Activated CD8-positive, alpha-beta memory T cell treated with anti-CD3 and anti-CD28 coated beads for 4 hours (primary cell): ENCODE measurements at regions not wholly inside any gene's neighbourhood (a gene's known extent, or its start where the extent isn't known, plus 50 kb on each side); places are given as distances from the start of the nearest gene placed in this dataset.

Experiments used
- DNase-seq, 2 donors: peaks; one replicate each; pipeline ENCODE4 v3.0.0-alpha.2; 2020; ENCODE audit warnings: low read depth in 2 of 2

DNA sequence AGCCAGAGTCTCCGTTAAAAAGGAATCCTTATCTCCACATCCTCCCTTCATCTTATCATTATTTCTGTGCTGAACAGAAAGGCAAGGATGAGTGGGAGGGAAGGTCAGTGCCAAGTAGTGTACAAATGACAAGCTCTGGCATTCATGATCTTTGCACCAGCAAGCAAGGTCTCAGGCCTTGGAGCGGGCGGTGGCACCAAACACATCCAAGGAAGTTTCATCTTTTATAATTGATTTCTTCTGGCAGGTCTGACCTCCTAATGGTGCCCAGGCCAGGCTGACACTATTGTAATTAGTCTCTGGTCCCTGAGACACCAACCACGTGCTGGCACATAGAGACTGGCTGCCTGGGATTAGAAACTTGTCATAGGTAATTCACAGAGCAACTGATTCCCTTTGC, 336.6 kb downstream of the EN1 start:
- no peak for DNase-seq

DNA sequence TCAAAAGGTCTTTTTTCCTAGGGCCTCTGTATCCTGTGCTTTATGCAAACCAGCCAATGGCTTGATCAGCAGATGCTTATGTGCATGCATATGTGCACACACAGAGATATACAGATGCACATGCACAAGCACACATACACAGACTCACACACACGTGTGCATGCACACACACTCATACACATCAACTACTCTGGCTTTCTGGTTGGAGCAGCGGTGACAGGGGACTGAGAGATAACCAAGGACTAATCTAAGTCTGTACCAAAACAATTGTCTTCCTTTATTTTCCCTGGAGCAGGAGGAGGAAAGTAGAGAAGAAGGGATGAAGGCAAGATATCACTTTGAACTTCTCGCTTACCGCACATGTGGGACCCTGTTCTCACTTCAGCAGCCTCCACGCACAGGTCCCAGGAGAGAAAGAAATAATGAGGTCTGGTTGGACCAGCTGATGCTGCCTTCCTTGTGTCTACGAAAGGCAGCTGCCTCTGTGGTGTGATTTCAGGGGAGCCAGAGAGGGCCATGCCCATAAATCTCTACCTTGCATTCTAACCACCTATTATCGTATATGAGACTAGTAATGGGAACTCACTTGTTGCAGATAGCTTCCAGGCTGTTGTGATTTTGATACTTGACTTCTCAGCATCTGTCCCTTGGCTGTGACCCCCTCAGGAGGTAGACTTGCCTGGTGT, 338.0 kb downstream of the EN1 start:
- DNase-seq: no peak

DNA sequence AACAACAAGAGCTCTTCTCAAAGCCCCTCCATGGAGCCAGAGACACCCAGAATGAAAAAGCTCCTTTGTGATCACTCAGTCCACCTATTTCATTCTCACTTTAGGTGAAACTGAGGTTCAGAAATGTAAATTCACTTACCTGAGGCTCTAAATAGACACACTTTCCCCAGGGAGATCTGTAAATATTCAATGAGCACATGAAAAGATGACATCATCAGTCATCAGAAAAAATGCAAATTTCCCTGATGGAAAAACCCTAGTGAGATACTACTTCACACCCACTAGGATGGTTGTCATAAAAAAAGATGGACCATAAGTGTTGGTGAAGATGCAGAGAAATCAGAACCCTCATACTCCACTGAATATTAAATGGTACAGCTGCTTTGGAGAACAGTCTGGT, 339.2 kb downstream of the EN1 start:
- DNase-seq: no peak

DNA sequence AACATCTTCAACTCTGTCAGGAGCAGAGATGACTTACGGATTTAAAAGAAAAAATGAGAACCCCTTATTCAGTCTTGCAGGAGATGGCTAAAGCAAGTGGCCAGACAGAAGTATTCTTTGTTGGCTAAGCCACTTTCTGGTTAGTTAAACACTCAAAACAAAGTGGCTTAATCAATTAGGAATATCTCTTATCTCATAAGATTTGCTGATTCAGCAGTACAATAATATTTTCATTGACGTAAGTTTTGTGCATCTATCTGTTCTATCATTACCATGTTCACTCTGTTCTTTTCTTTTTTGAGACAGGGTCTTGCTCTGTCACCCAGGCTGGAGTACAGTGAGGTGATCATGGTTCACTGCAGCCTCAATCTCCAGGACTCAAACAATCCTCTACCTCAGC, 342.0 kb downstream of the EN1 start:
- DNase-seq: no peak

DNA sequence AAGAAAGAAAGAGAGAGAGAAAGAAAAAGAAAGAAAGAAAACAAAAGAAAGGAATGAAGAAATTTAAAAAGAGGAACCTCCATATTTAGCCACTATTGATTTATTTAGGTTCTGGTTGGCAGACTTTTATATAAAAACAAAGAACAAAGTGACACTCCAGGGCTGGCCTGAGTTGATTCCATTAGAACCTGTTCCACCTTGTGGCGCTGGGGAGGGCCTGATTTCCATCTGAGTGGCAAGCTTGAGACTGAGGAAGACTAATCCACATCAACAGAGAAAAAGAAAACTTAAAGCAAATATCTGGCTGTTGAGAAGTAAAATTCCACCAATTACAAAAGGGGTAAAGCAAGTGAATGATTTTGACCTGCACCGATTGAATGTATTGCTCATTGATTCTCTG, 345.3 kb downstream of the EN1 start:
- no peak for DNase-seq

DNA sequence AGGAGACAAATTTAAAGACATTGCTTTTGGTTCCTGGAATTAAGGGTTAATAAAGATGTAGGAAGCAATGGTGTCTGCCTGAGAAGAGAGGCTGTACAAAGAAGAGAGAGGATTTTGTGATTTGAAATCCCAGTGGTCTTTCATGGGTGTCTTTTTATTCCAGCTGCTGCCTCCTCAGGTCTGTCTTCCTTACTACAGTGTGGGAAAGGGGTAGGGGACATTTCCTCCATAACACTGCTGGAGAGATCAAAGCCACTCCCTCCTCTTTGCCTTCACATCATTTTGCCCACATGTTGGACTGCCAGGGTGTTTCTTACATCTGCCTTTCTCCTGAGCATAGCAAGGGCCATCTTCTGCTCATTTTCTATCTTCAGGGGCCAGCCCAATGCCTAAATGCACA, 348.5 kb downstream of the EN1 start:
- DNase-seq: no peak

DNA sequence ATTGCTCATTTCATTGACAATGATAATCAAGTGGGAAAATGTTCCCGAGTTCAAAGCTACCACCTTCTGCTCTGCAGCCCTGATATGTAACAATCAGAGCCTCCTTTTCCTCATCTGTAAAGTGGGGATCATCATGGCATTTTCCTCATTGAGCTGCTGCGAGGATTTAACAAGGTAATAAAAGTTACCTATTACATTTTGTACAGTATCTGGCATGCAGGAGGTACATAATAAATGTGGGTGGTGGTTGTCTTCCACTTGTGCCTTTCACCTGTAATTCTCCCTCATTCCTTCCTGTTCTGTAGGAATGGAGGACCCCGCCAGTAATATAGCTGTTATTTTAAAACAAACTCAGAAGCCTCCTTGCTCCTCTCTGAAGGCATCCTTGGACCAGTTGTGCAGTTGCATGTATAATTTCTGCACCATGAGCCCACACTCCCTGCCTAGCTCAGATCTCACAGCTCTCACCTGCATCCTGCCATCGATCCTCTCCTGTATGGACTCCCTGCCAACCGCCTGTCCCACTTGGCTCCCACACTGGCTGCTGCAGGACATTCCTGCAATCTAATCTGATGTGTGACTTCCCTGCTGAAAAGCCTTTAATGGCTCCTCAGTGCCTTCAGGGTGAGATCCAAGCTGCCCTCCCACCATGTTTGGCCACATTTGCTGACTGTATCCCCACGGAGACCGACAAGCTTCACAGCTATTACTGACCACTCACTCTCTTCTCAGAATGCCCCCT, 350.4 kb downstream of the EN1 start:
- no peak for DNase-seq

DNA sequence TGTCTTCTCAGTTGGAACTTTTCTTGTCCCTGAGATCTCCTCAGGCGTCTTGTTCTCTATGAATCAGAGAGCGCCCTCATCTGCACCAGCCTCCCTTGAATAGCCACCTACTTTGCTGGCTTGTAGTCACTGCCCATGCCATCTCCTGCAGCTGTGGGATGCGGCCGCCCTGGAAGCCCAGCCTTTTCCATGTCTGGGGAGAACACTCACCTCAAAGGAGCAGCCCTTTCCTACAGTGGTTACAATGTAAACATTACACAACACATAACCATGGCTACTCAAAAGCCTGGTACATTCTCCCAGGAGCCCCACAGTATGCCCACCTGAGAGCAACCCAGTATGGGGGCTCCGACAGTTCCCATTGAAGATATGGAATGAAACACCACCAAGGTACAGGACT, 351.0 kb downstream of the EN1 start:
- DNase-seq: no peak

DNA sequence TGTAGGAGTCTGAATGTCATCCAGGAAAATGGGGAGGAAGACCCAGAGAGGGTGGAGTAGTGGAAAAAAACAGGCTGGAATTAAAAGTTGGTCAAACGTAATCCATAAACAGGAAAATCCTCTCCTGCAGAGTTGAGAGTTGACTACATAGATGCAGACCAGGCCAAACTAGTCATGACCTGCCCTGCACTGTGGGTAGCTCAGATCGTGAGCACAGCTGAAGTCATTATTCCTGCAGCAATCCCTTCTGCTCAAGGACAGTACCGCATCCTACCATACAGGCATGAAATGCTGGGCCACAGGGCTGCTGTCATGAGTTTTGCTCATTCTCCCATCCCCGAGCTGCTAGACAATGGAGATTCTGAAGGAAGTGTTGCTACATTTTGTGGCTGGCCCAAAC, 352.2 kb downstream of the EN1 start:
- DNase-seq: no peak

DNA sequence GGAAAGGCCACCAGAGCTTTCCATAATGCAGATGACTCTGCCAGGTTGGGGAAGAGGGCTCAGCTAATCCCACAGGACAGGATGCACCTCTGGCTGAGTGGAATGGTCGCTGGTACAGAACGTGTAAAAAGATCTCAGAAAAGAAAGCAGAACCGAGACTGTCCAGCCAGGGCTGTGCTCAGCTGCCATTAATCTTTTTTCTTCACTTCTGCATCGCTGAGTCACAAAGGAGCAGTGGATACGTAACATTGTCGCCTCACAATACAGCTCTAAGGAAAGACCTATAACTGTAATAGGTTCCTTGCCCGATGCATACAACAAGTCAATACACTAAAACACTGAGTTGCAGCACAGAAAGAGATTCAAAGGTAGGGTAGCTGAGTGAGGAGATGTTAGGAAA, 354.2 kb downstream of the EN1 start:
- no peak for DNase-seq

DNA sequence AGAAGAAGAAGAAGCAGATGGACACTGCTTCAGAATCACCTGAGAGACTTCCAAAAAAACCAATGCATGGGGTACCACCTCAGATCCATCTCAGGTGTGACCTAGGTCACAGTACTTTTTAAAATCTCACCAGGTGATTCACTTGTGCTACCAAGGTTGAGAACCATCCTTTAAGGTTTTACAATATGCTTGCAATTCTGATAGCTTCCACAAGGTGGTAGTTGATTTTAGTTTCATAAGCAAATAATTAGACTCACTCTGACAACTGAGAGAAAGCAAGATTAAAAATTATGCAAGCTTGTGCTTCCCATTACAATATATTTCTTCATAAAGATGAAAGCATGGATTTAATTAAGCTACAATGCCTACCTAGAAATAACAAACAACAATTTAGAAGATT, 355.1 kb downstream of the EN1 start:
- no peak for DNase-seq

DNA sequence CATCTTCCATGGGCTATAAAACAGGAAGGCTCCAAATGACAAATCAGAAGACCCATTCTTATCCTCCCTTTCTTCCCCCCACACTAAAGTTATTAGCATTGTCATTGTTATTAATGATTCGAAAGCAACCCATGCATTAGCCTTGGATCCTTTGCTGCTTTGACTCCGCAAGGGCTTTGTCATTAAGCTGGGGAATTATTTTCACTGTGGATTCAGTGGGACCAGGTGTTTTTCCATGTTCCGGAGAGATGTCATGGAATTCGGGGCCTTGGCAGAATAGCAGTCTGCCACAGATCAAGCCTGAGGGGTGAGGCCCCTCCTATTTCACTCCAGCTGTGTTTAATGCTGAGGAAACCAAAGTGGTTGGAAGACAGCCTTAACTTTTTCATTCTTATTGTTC, 357.1 kb downstream of the EN1 start:
- no peak for DNase-seq

DNA sequence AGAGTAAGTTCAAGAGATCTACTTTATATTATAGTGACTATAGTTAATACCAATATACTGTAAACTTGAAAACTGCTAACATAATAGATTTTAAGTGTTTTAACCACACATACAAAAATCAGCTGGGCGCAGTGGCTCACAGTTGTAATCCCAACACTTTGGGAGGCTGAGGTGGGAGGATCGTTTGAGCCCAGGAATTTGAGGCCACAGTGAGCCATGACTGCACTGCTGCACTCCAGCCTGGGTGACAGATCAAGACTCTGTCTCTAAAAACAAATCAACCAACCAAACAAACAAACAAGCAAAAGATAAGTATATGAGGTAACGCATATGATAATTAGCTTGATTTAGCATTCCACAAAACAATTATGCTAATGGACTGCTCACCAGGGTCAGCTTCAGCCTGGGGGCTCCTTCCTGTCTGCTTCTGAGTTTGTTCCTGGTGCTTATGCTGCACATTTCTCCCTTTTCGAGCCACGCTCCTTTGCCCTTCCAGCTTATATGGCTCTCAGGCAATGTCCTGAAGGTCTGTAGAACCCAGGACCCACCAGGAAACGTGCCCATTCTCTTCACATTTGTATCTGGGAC, 357.6 kb downstream of the EN1 start:
- DNase-seq: no peak

DNA sequence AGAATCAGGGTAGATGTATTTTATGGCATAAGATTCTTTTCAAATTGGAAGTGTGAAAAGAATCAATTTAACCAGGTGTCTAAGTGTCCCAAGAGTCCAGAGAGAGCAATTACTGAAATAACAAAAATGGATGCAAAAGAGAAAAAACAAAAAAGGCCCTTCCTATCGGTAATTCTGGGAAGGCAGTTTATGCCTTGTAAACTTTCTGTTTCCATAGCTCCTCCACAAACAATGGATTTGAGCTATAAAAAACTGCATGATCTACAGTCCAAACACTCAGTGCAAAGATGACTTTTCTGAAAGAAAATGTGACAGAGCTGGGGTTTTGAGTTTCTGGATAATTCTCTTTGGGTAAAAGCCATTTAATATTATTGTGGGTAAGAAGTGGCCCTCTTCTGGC, 366.1 kb downstream of the EN1 start:
- DNase-seq: no peak

DNA sequence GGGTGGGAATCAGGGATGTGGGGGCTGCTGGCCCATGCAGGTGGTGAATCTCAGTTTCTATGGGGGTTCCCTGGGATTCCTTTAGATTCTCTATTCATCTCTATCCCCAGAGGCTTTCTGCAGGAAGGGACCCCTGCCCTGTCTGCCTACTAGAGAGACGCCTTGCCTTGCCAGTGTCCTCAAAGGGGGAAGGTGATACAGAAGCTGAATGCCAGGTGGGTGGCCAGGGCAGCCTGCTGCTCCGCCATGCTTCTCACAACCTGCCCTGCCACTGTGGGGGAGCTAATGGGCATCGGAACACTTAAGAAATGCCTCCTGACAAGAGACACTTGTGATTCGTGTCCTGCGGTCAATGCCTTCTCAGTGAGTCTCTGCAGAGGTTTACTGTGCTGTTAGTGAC, 368.4 kb downstream of the EN1 start:
- DNase-seq: no peak

DNA sequence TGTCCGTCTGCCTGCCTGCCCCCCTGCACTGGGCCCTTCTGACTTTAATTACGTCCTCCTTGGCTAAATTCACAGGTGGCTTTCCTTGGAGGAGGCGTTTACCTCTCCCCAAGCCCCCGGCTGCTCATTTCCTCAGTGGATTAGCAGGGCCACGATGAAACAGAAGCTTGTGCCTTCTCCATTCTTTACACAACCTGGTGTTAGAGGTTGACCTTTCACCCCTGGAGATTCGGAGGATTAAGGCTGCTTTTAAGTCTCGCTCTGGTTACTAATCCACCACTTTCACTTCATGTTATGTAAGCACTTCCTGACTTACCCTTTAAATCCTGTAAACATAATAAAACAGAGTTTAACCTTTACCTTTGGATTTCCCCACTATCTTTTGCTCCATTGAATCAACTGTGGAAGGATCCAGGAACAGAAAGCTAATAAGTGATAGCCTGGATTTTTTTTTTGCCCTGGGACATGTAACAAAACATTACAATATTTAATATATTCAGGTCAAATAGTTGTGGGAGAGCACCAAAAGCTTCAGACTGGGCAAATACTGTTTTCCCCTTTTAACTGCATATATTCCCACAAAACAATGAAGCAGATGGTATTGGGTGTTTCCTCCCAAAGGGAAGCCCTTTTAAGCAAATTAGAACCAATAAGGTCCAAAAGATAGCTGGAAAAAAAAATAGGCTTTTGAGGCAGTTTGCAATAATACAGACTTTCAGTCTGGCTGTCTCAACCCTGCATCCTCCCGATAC, 370.2 kb downstream of the EN1 start:
- no peak for DNase-seq

DNA sequence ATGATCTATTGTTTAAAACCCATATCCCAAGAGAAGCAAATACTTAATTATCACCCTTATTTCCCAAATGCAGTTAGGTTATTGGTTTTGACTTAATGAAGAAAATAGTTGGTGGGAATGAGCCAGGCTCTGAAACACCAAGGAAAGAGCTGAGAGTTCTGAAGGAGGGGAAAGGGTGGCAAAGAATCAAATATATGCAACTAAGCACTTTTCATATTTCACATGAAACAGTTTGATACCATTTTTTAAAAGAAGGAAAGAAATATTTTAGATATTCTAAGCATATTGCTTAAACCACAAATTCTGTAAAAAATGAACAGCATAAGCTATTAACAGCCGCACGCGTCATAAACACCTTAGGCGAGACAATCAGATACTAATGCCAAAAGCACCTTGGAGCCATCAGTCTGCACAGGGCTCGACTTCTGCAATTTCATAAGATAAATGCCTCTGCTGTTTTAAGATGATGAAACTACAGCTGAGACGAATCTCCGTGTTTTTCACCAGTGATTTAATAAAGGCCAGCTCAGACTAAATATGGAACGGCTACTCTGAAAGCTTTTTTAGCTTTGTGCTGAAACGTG, 371.7 kb downstream of the EN1 start:
- no peak for DNase-seq

DNA sequence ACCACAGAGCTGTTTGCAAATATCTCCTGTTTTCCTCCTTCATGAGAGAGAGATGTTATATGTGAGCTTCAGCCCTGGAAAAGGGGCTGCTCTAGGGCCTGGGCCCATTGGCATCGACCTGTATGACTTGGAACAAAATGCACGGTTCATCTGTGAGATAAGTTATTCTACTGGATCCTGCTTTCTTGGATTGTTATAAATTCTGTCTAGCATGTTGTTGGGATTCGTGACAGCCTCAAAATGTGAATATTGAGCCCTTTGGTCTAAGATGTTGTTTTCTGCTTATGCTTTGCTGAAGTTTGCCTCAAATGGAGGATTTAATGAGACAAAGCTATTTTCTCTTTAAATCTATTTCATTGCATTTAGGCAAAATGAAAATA, 372.9 kb downstream of the EN1 start:
- DNase-seq: no peak

DNA sequence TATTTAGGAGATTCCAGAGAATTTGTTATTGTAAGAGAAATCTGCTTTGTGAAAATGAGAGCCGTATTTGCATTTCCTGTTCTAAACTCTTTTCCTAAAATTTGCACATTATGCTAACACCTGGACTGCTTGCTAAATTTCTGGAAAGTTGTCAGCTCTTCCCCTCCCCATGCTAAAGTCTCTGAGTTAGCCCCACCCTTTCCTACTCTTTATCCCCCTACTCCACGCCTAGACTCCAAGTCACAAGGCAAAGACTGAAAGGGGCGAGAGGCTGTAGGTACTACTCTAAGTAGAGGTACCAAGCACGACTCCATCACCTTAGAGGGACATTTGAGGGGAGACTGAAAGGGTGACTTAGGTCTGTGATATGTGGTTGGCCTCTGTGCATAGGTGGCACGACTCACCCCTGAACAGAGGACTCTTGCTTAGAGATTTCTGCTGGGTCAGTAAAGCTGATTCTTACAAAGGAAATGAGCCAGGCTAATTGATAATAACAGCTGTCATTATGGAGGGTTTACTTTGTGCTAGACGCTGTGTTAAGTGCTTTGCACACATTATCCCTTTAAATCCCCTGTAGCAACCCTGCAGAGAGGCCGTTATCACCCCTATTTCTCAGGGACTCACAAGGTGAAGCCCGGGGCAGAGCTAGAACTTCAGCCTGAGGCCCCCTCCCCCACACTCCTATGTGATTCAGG, 373.5 kb downstream of the EN1 start:
- no peak for DNase-seq

DNA sequence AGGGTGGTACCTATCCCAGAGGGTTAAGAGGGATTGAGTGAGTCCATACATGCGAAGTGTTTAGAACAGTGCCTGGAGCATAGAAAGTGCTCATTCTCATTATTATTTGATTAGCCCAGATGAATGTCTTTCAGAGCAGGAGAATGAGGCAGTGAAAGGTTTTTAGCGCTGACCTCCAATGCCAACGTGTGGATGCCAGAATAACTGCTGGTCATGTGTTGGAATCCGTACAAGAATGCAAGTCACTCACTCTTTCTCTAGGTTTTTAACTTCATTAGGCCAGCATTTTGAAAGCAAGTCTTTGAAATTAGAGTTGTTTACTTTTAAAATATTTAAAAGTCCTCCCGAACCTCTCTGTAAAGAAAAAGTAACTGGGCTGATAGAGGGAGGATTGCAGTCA, 374.2 kb downstream of the EN1 start:
- no peak for DNase-seq

DNA sequence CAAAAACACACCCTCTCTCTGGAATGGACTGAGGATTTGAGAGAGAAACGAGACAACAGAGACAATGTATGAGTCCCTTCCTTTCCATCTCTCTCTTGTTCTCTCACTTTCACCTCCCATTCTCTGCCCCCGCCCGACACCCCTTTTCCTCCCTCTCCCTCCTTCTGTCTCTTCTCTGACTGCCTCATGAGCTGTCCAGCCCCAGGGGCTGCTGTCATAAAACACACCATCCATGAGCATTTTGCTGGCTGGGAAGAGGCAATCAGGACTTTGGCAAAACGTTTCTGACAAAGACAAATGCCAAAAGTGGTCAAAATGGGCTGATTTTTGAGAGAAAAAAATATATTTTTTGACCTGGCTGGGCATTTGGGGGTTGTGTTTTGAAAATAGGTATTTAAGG, 377.2 kb downstream of the EN1 start:
- no peak for DNase-seq

DNA sequence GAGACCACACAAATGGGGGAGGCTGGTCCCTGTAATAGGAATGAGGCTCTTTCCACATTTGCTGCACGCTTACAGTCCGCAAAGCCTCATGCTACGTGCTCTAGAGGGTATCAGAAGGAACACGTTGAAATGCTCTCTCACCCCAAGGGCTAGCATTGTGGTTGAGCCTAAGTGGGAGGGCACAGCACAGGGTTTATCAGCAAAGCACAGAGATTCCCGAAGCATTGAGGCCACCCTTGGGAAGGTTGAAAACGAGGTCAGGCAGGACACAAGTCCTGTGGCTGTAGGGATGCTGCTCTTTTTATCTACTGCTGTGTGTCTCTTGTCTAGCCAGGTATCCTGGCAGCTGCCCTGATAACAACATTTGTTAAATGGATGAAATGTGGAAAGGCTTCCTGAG, 378.3 kb downstream of the EN1 start:
- DNase-seq: no peak
